GM12891 (cell line): ENCODE measurements at regions not wholly inside any gene's neighbourhood (a gene's known extent, or its start where the extent isn't known, plus 50 kb on each side); places are given as distances from the start of the nearest gene placed in this dataset.

Experiments
- PAX5 ChIP-seq: IDR thresholded peaks from 2 replicates; pipeline ENCODE4 v1.6.1; 2011; ENCODE audit warnings: low read length, moderate library complexity, mild to moderate bottlenecking; ENCODE audit not compliant: insufficient read depth, severe bottlenecking
- POLR2A ChIP-seq: IDR thresholded peaks from 2 replicates; pipeline ENCODE4 v1.6.1; 2011; ENCODE audit warnings: low read depth, low read length, control low read depth
- POLR2AphosphoS5 ChIP-seq: IDR thresholded peaks from 2 replicates; pipeline ENCODE4 v1.6.1; 2011; ENCODE audit warnings: low read depth, low read length, control low read depth
- SPI1 ChIP-seq: IDR thresholded peaks from 2 replicates; pipeline ENCODE4 v1.6.1; 2011; ENCODE audit warnings: low read depth, low read length, control low read depth
- TAF1 ChIP-seq: IDR thresholded peaks from 2 replicates; pipeline ENCODE4 v1.6.1; 2011; ENCODE audit warnings: low read depth, low read length, control low read depth

- TF ChIP-seq POLR2AphosphoS5 (no peak), POLR2A (no peak), TAF1 (no peak), PAX5 (no peak), SPI1 (no peak)
Measured at GRCh38 chr9:80945436-80945835, 743.9 kb downstream of the TLE1 start.
